ENCODE measurements at regions not wholly inside any gene's neighbourhood (a gene's known extent, or its start where the extent isn't known, plus 50 kb on each side); places are given as distances from the start of the nearest gene placed in this dataset.

DNA sequence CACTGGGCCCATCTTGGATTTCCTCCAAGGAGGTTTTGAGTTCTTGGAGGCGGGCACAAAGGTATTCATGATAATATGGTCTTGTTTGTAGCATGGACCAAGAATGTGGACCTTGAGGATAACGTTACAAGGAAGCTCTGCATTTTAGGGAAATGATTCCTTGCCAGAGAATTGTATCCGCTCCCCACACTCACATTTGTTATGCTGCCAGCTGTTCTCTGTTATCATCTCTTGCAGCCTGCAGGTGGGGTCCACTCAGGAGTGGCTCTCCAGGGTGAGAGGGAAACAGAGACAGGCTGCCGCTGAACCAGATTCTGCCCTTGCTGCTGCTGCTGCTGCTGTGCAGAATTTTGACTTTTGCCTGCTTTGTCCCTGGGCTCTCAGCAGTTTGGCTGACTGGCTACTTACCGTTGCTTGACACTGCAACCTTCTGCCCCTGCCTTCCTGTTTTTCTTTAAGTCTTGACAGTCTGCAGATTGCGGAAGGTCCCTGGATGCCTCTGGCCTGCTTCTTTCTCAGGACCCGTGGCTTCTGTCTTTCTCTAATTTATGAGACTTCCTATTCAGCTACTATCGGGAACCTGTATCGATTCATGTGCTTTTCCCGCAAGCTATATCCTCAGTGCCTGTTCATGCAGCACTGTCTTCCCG, 122.3 kb upstream of the DOCK10 start:
- DNase-seq (ENCODE audit: extremely low spot score, insufficient read length, low read depth) (no peak), FAIRE-seq (no peak)

DNA sequence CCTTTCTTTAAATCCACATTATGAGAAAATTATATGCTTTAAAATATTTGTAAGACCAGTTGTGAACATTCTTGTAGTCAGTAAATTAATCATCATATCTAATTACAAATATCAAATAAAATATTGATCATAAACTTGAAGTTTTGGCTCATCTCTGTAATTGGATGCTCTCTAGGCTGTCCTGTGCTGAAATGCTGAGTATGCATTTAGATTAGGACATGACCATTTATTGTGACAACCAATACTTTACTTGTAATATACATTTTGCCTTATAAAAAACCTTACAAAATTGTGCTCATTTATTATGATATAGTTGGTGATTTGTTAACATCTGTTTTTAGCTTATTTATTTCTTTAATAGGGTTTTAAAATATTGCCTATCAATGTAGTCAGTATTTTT, 116.1 kb upstream of the DOCK10 start:
- DNase-seq (ENCODE audit: extremely low spot score, insufficient read length, low read depth): no peak
- FAIRE-seq: no peak

DNA sequence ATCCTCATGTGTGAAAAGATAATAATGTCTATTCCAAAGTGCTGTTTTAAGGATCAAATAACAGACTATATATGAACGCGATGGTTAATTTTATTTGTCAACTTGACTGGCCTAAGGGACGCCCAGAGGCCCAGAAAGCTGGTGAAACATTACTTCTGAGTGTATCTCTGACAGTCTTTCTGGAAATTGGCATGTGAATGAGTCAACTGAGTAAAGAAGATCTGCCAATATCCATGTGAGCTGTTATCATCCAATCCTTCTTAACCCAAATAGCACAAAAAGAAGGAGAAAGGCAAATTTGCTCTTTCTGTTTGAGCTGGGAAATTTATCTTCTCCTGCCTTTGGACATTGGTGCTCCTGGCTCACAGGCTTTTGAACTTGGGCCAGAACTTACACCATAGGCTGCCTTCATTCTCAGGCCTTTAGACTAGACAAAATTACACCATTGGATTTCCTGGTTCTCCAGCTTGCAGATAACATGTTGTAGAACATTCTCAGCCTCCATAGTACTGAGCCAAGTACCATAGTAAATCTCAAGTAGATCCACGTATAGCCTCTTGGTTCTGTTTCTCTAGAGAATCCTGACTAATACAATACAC, 114.7 kb upstream of the DOCK10 start:
- no peak for DNase-seq (ENCODE audit: extremely low spot score, insufficient read length, low read depth)
- no peak for FAIRE-seq

DNA sequence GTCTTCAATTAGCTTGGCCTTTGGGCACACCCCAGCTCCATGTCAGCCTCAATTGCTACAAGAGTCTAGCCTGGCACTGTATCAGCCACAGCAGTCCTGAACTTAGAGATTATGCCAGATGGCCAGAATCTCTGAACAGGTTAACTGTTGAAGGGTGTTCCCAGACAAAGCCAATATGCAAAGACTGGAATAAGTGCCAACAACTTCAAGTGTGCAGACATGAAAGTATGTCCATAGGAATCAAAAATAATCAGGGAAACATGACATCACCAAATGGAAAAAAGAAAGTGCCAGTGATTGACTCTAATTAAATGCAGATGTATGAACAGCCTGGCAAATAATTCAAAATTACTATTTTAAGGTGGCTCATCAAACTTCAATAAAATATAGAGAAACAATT, 98.5 kb upstream of the DOCK10 start:
- DNase-seq (ENCODE audit: extremely low spot score, insufficient read length, low read depth): no peak
- no peak for FAIRE-seq

DNA sequence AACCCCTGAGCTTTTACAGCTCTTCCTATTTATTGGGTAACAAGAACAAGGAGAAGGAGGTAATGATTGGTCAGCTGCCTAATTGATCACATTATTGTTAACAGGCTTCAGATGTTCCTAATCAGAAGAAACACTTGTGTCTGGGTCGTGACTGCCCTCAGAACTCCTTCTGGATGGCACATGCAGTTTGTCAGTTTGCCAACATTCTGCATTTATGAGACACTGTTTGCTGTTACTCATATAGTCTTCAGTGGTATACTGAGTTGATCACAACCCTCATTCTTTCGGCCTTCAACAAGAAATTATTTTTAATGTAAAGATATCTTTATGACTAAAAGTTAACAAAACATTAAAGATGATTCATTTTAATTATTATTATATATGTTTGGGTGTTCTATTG, 95.7 kb upstream of the DOCK10 start:
- DNase-seq (ENCODE audit: extremely low spot score, insufficient read length, low read depth) (no peak), FAIRE-seq (no peak)

DNA sequence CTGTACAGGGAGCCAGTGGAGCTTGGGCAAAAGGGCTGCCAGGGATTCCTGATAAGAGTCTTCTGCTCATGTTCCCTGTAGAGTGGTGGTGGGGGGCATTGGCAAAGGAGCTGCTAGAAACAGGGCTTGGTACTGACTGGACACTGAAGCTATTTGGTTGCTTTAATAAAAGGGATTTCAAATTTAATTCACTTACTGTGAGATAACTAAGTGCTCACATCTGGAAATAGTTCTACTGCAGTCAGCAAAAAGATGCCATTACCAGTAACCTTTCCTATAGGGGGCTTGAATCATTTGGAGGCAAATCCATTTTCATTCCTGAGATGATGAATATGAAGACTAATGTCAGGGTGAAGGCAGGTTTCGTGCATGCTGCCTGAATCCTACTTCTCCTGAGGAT, 94.3 kb upstream of the DOCK10 start:
- no peak for FAIRE-seq
- no peak for DNase-seq (ENCODE audit: extremely low spot score, insufficient read length, low read depth)

DNA sequence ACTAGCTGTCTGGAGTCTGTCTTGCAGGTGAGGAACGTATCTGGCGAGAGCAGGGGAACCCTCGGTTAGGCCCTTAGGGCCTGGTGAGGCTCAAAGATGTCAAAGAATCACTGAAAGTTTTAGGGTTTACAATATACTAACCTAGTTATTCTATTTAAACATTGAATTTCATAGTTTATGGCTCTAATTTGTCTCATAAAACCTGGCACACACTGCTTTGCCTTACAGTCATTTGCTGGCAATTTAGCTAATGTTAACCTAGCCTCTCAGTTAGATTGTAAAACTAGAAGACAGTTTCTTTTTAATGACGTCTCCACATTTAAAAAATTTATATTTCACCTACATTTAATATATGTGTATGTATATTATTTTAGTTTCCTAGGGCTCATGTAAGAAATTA, 89.6 kb upstream of the DOCK10 start:
- DNase-seq (ENCODE audit: extremely low spot score, insufficient read length, low read depth) (no peak), FAIRE-seq (no peak)

DNA sequence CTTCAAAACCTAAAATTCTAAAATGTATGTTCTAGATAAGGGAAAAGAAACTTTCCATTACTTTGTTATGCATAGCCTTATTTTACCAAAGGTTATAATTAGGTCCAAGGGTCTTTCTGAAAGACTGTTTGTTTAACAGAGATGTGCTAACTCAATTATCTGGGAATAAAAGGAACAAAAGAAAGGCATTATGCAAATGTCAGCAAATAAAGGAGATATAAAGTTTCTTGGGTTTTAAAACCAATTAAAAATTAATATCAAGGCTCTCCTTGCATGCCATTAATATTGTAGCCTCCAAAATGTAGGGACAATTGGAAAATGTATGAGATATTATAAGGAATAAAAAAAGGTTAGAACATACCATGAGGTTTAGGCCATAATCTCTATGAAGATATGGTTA, 87.8 kb upstream of the DOCK10 start:
- no peak for FAIRE-seq
- DNase-seq (ENCODE audit: extremely low spot score, insufficient read length, low read depth): no peak

DNA sequence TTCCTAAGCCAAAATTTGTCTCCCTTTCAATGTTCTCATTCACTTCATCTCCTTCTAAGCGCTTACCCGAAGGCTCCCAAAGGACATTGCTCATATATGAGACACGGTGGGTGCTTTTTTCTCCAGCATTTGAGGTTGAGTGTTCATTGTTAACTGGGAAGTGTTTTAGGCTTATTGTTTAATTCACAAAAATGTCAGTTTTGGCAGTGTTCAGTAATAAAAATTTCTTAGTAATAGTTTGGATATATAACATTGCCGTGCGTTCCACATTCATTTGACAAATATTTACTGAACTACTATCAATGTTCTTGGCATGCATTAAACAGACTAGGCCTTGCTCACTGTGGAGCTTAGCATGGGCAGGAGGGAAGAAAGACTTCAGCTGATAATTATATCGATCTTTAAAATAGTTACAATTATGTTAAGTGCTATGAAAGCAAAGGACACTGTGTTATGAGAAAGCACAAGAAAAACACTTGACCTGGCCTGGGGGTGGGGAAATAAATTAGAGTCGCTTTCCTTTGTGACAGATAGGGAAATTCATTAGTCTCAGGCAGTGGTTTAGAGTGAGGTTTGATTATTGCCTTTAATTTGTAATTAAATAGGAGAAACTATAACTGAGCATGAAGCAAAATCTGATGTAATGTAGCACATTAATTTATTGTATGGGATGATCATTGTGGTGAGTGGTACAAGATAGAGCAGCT, 82.2 kb upstream of the DOCK10 start:
- DNase-seq (ENCODE audit: extremely low spot score, insufficient read length, low read depth): no peak
- no peak for FAIRE-seq

DNA sequence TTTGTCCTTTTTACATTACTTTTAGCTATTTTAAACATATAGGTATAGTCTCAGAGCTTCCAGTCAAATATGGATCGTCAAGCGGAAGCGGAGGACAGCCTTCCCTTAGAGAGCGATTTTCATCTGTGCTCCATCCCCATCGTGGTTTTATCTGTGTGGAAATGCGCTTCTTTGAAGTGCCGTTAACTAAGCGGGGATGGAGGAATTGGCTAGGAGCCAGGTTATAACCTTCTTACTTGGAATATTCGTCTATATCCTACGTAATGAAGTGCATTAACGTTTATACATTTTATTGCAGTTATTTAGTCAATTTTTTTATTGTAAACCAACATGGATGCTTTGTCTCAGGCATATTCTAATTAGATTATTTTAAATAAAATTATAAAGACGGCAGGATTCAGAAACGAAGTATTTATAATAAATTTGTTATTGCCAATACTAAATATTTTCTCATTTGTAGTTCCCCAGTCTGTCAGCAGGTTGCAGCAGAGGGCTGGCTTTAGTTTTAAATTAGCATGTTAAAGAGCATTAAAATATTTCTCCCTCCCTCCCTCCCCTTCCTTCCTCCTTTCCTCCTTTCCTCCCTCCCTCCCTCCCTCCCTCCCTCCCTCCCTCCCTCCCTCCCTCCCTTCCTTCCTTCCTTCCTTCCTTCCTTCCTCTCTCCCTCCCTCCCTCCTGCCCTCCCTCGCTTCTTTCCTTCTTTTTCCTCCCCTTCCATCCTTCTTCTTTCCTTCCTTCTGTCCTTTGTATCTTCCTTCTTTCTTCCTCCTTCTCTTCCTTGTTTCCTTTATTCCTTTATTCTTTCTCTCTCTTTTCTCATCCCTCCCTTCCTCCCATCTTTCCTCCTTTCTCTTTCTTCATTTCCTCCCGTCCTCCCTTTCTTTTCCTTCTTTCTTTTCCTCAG, 80.6 kb upstream of the DOCK10 start:
- FAIRE-seq (peak; percentile 59), DNase-seq (ENCODE audit: extremely low spot score, insufficient read length, low read depth) (no peak)

DNA sequence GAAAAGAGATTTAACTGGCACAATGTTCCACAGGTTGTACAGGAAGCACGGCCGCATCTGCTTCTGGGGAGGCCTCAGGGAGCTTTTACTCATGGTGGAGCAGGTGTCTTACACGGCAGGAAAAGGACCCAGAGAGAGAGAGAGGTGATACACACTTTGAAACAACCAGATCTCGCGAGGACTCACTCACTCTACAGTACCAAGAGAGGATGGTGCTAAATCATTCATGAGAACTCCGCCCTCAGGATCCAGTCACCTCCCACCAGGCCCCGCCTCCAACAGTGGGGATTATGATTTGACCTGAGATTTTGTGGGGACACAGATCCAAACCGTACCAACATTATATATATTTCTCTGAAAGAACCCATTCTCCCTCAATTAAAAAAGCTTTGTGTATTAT, 79.7 kb upstream of the DOCK10 start:
- DNase-seq (ENCODE audit: extremely low spot score, insufficient read length, low read depth) (no peak), FAIRE-seq (no peak)

DNA sequence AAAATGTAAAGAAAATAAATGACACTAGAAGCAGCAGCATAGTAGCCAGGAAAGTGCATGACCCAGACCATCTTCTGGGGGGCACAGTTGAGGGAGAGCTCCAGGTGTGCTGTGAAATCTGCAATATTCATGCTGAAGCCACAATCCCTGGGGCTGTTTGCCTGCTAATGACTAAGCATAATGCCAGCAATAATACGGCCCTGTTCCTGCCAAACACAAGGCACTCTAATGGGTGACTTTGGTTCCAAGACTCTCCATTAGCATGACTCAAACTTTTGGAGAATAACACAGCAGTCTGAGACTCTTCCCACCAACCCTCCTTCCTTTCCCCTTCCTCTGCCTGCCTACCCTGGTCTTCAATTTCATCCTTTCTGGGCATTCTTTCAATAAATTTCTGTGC, 77.9 kb upstream of the DOCK10 start:
- DNase-seq (ENCODE audit: extremely low spot score, insufficient read length, low read depth): no peak

DNA sequence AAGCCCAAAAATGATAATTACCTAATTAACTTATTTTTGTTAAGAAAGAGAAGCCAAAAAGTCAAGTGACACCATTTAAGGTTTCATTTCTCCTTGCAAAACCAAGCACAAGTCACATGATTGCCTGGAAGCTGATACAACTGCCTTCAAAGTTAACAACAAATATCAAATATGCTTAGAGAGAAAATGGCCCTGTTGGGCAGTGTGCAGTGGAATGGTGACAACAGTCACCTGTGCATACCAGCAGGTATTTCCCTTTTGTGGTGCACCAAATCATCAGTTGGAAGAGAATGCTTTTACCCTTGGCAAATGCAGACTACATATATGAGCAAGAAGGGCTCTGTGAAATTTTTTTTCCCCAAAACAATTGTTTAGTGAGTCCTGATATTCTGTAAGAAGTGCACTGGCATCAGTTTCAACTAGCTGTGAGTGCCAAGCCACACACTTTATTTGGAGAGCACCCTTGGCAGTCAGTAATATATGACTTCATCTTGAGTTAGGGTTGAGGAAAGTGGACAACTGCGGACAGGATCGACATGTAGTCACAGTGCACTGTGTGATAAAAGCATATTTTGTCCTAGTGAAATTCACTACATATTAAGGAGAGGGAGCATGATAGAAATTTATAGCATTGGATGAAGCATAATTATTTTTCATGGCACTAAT, 74.9 kb upstream of the DOCK10 start:
- DNase-seq (ENCODE audit: extremely low spot score, insufficient read length, low read depth) (no peak), FAIRE-seq (no peak)

More for the DNA sequence above, 77.9 kb upstream of the DOCK10 start:
- FAIRE-seq: no peak

DNA sequence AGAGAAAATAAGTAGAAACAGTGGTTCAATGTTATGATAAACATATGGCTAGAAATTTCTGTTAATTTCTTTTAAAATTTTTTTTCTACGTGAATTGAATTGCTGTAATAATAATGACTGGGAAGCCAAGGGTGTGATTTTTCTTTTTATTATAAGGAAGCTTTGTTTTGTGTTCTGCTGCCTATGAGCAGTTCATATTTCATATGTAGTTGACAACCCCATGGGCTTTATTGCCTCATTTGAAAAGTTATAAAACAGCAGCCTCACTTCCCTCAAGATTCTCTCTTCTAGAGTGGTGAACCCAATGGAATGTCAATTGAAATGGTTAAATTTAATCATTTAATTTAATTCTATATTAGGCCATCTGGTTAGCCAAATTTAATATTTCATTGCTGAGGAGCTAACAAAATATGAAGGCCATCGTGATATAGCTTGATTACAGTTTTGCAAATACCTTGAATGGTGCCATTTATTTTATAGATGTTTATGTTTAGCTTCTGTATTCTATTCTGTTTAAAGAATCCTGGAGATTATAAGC, 72.6 kb upstream of the DOCK10 start:
- DNase-seq (ENCODE audit: extremely low spot score, insufficient read length, low read depth) (no peak), FAIRE-seq (no peak)

DNA sequence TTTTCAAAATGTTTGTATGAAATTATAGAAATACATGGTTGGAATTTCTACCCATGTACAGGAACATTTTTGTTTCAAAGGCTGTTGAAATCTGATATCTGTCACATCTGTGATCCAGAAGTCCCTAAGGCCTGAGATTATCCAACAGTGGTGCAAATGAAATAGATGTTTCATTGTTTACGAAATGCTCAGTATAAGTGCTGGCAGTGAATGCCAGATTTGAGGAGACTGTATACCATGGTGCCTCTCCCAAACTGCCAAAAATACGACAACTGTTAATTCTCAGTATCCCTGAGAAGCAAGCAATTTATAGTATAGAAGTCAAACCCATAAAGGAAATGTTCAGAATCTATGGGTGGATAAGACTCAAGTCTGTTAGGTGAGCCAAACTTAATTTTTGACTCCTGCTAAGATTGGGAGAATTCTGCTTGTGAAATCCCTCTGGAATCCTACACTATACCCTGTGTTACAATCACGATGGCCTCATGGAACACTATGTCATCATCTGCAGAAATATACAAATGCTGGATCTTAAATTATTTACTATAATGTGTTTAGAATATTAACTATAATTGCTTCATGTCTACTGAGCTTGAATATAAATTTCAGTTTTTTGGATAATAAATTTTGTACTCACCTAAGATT, 71.2 kb upstream of the DOCK10 start:
- DNase-seq (ENCODE audit: extremely low spot score, insufficient read length, low read depth) (no peak), FAIRE-seq (no peak)

DNA sequence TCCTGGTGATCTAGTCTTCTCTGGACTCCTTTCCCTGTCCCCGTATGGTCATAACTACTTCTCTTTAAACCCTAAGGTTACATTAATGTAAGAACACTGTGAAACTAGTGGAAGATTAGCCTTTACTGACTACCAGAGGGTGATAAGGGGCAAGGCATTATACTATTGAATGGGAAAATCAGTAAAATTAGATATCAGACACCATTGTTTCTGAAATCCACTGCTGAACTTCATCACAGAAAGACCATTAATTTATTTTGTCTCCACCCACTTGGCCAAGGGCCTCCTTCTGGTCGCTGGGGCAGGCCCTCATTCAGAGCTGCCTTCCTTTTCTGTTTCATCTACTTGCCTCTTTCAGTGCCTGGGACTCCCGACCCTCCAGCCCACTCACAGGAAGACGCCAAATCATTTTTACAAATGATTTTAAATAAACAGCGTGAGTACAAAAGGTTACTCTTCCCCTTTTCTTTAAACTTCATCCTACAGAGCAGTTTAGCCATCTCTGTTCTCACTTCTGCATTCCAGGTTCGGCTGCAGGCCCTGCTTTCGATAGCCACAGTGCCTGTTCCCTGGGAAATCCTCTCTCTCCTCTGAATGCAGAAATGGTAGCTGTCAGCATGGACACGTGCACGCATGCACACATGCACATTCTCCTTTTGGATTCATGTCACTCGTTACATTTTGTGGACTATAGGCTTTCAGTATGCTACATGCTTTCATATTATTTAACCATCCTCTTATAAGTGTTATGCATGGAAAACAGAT, 70.3 kb upstream of the DOCK10 start:
- DNase-seq (ENCODE audit: extremely low spot score, insufficient read length, low read depth) (no peak), FAIRE-seq (peak; percentile 66)

DNA sequence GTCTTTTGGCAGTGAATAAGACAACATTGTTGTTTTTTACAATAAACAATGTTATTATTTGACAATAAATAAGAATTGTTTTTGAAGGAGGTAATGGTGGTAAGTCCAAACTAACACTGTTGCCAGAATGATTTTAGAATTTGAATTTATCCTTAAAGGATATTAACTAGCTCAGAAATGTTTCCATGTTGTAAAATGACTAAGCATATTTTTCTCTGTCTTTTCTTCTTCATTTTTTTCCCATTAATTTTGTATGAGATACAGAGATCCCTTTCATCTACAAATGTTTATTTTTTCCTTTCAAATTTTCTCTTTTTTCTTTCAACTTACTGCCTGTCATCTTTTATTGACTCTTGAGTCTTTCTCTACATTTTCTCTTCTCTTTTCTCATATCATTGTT, 66.5 kb upstream of the DOCK10 start:
- FAIRE-seq: no peak

DNA sequence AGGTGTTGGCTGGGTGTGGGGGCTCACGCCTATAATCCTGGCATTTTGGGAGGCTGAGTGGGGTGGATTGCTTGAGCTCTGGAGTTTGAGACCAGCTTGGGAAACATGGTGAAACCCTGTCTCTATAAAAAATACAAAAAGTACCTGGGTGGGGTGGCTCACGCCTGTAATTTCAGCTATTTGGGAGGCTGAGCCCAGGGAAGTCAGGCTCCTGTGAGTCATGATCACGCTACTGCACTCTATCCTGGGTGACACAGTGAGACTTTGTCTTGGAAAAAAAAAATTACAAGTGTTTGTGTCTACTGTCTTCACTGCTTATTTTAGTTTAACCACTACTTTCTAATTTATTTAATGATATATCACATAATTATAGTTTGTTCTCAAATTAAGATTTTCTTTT, 62.7 kb upstream of the DOCK10 start:
- DNase-seq (ENCODE audit: extremely low spot score, insufficient read length, low read depth) (no peak), FAIRE-seq (no peak)

More for the DNA sequence above, 66.5 kb upstream of the DOCK10 start:
- DNase-seq (ENCODE audit: extremely low spot score, insufficient read length, low read depth): no peak

DNA sequence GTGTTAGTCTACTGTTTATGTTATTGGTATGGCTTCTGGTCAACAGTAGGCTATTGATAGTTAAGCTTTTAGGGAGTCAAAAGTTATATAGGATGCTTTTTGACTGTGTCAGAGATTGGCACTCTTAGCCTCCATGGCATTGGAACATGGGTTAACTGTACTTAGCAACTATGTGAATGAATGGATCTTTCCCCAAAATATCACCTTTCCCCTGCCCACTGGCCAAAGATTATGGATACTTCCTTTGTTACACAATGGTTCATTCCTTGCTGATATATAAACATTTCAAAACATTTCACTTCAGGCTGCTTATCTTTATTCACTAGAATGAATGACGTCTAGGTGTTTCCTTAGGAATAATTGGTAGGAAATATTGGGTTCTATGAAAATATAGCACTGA, 62.1 kb upstream of the DOCK10 start:
- DNase-seq (ENCODE audit: extremely low spot score, insufficient read length, low read depth) (no peak), FAIRE-seq (no peak)
